ENCODE measurements at regions not wholly inside any gene's neighbourhood (a gene's known extent, or its start where the extent isn't known, plus 50 kb on each side); places are given as distances from the start of the nearest gene placed in this dataset.

DNA sequence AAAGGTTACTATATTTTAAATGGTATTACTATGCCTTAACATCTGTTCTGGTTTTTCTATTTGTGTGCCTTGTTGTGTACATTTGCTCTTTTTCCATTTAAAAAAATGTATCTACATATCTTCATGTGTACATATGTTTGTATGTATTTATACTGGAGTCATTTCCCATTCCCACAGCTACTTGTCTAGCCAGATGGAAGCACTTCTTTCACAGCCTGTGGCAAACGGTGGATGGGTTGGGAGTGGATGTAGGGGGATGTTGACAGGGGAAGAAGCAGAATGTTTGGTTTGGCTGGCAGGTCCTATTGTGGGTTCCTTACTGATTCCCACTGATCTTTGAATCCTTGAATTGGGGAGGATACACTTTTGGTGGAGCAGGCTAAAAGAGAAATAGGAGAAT, 93.6 kb upstream of the CNTNAP4 start:
- H3K9me3 ChIP-seq (ENCODE audit: control insufficient read depth, insufficient read depth, low read depth, low read length), result no peaks in the 10 kb centered on the region
- no peak overlapping the region for H3K4me3 ChIP-seq (ENCODE audit: low read depth in 2 of 2, low read length in 2 of 2)
- in situ Hi-C loops (cut with HindIII; ENCODE audit: low pct_unique_long_range_greater_than_20kb, low sequenced_read_pairs) (no loop called here), intact Hi-C loops (cut with micrococcal nuclease; ENCODE audit: unreplicated experiment) (no loop called here)
- POLR2A ChIA-PET, result no interaction called here
- no peaks in the 10 kb centered on the region for H3K36me3 ChIP-seq (ENCODE audit: control insufficient read depth, insufficient read depth, low read length)
- DNase-seq (ENCODE audit: low read depth, low spot score), result no peak
- no peaks in the 10 kb centered on the region for H3K4me1 ChIP-seq (ENCODE audit: control insufficient read depth, insufficient read depth, low read length)
- TF ChIP-seq CTCF (IDR thresholded peaks at IDR 0.05) (no peak), SIN3A (IDR thresholded peaks at IDR 0.05; ENCODE audit: borderline replicate concordance, insufficient read depth, low read depth, low read length) (no peak), POLR2AphosphoS5 (IDR thresholded peaks at IDR 0.05; ENCODE audit: low read depth, low read length) (no peak), REST (IDR thresholded peaks at IDR 0.05; ENCODE audit: insufficient read depth in 1 of 2, low read depth in 2 of 2, low read length in 1 of 2) (no peak), TCF7L2 (IDR thresholded peaks at IDR 0.05; ENCODE audit: low read depth, low read length) (no peak)
- H3K27ac ChIP-seq (ENCODE audit: low read length), result no peak overlapping the region
- CTCF ChIA-PET, result no interaction called here
- no TSS peak for BruUV-seq (replicated peaks)
- H3K27me3 ChIP-seq (ENCODE audit: control insufficient read depth, insufficient read depth, low read length), result no peaks in the 10 kb centered on the region
- ATAC-seq, result no peak

DNA sequence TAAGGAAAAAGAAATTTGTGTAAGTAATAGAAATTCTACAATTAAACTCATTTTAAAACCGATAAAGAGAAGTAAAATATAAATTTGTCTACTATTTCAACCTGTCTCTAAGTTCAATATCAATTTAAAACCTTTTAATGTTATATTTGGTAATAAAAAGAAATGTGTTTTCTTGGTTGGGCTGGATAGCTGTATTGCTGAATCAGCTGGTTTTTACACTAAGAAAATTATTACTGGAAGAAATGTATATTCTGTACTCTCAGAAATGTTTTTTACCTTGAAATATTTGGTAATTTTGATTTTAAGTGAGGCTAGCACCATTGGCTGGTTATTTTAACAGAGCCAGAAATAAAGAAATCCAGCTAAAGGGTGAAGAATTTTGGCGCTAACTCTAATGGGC, 87.1 kb upstream of the CNTNAP4 start:
- Histone ChIP-seq H3K9me3 (ENCODE audit: control insufficient read depth, insufficient read depth, low read depth, low read length) (no peaks in the 10 kb centered on the region), H3K4me1 (ENCODE audit: control insufficient read depth, insufficient read depth, low read length) (no peaks in the 10 kb centered on the region), H3K4me3 (ENCODE audit: low read depth in 2 of 2, low read length in 2 of 2) (no peak overlapping the region), H3K27ac (ENCODE audit: low read length) (no peak overlapping the region), H3K27me3 (ENCODE audit: control insufficient read depth, insufficient read depth, low read length) (no peaks in the 10 kb centered on the region), H3K36me3 (ENCODE audit: control insufficient read depth, insufficient read depth, low read length) (no peaks in the 10 kb centered on the region)
- BruUV-seq (replicated peaks), result no TSS peak
- CTCF ChIA-PET, result no interaction called here
- intact Hi-C loops (cut with micrococcal nuclease; ENCODE audit: unreplicated experiment) (no loop called here), in situ Hi-C loops (cut with HindIII; ENCODE audit: low pct_unique_long_range_greater_than_20kb, low sequenced_read_pairs) (no loop called here)
- TF ChIP-seq CTCF (IDR thresholded peaks at IDR 0.05) (no peak), REST (IDR thresholded peaks at IDR 0.05; ENCODE audit: insufficient read depth in 1 of 2, low read depth in 2 of 2, low read length in 1 of 2) (no peak), POLR2AphosphoS5 (IDR thresholded peaks at IDR 0.05; ENCODE audit: low read depth, low read length) (no peak), TCF7L2 (IDR thresholded peaks at IDR 0.05; ENCODE audit: low read depth, low read length) (no peak), SIN3A (IDR thresholded peaks at IDR 0.05; ENCODE audit: borderline replicate concordance, insufficient read depth, low read depth, low read length) (no peak)
- POLR2A ChIA-PET, result no interaction called here
- no peak for ATAC-seq
- DNase-seq (ENCODE audit: low read depth, low spot score), result no peak
